ENCODE measurements at regions not wholly inside any gene's neighbourhood (a gene's known extent, or its start where the extent isn't known, plus 50 kb on each side); places are given as distances from the start of the nearest gene placed in this dataset.
"Not testable (repeated sequence)": the region's sequence is repeated elsewhere in the genome, so short reads cannot be mapped to it uniquely, and the experiment has no call there.

GRCh38 chr17:22226477-22226876, 534.2 kb downstream of the KCNJ18 start:
- TF ChIP-seq POLR2AphosphoS5 (IDR thresholded peaks at IDR 0.05; ENCODE audit: low read depth, low read length); CTCF (IDR thresholded peaks at IDR 0.05): not testable (repeated sequence)

All from Panc1 (cell line).